SU-DHL-6 (cell line): ENCODE measurements at regions not wholly inside any gene's neighbourhood (a gene's known extent, or its start where the extent isn't known, plus 50 kb on each side); places are given as distances from the start of the nearest gene placed in this dataset.

Experiments used
- H2AFZ ChIP-seq: fragments of 200-600 bp; sonication (generic); 2 replicates; pipeline ENCODE4 v1.6.1; 2014; ENCODE audit warnings: low read depth, mild to moderate bottlenecking, moderate library complexity, mixed read lengths, antibody characterized with exemption, low read length; ENCODE audit not compliant: severe bottlenecking
- H3F3A ChIP-seq: fragments of 200-600 bp; shearing (Covaris generic); 2 replicates; pipeline ENCODE4 v1.6.0; 2016; ENCODE audit warnings: antibody characterized with exemption, mild to moderate bottlenecking; ENCODE audit not compliant: insufficient read depth
- H3K27ac ChIP-seq: fragments of 200-600 bp; sonication (generic); 2 replicates; pipeline ENCODE4 v1.5.1; 2016; ENCODE audit warnings: low read depth, mild to moderate bottlenecking, low read length, moderate library complexity, mixed read lengths
- H3K27me3 ChIP-seq: fragments of 200-600 bp; sonication (generic), shearing (Covaris generic); 2 replicates; pipeline ENCODE4 v1.6.0; 2014; ENCODE audit warnings: mild to moderate bottlenecking, low read length
- H3K36me3 ChIP-seq: fragments of 200-600 bp; sonication (generic); 2 replicates; pipeline ENCODE4 v1.6.1; 2014; ENCODE audit warnings: mild to moderate bottlenecking, low read length, mixed read lengths
- H3K4me2 ChIP-seq: fragments of 300-600, 200-600 bp; shearing (Covaris generic), sonication (generic); 2 replicates; pipeline ENCODE4 v1.6.0; 2014; ENCODE audit warnings: low read length, low read depth, mild to moderate bottlenecking; ENCODE audit not compliant: poor library complexity, severe bottlenecking
- H3K4me3 ChIP-seq: fragments of 200-600 bp; sonication (generic); 2 replicates; pipeline ENCODE4 v1.5.1; 2014; ENCODE audit warnings: antibody characterized with exemption, low read length, mild to moderate bottlenecking, mixed read lengths; ENCODE audit not compliant: insufficient read depth, poor library complexity, severe bottlenecking
- H3K79me2 ChIP-seq: fragments of 200-600 bp; sonication (generic); 2 replicates; pipeline ENCODE4 v1.6.1; 2014; ENCODE audit warnings: mild to moderate bottlenecking, low read length, moderate library complexity; ENCODE audit not compliant: insufficient read depth
- H3K9ac ChIP-seq: fragments of 200-600 bp; sonication (generic); 2 replicates; pipeline ENCODE4 v1.7.0; 2014; ENCODE audit warnings: mild to moderate bottlenecking, low read length
- H3K9me2 ChIP-seq: fragments of 200-600 bp; sonication (generic); replicated peaks from 2 replicates; pipeline ENCODE4 v1.6.1; 2014; ENCODE audit warnings: low read length; ENCODE audit not compliant: insufficient read depth
- H3K9me3 ChIP-seq: fragments of 200-600 bp; sonication (generic); 2 replicates; pipeline ENCODE4 v1.6.1; 2014; ENCODE audit warnings: low read length, mixed read lengths; ENCODE audit not compliant: insufficient read depth
- H4K20me1 ChIP-seq: fragments of 200-600 bp; sonication (generic); 2 replicates; pipeline ENCODE4 v1.6.1; 2014; ENCODE audit warnings: low read depth, mild to moderate bottlenecking, antibody characterized with exemption, low read length, moderate library complexity, mixed read lengths
- EZH2phosphoT487 ChIP-seq: fragments of 200-600 bp; sonication (generic), shearing (Covaris generic); conservative IDR thresholded peaks from 2 replicates; pipeline ENCODE4 v1.6.1; 2018; ENCODE audit warnings: mild to moderate bottlenecking, antibody characterized with exemption, low read length, moderate library complexity, mixed read lengths
- TF ChIP-seq, protein P1 (sequence below): fragments of 200-600 bp; sonication (generic); IDR thresholded peaks from one replicate; pipeline ENCODE4 v1.5.1; 2017; ENCODE audit warnings: antibody characterized with exemption, mild to moderate bottlenecking, low read length, moderate library complexity; ENCODE audit not compliant: insufficient read depth, poor library complexity, severe bottlenecking

DNA sequence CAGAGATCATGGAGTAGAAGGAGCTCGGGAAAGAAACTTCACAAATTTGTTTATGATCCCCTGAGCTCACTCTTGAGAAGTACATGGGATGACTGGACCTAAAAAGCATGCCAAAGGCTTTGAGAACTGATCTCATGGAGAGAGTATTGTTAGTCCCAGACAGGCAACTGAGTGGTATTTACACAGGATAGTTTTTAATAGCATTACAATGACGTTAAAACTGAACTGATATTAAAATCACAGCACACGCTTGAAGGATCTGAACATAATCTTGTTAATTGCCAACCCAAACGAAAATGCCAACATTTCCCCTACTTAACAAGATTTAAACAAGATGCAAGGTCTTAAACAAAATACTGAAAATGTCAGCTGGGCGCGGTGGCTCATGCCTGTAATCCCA, 113.2 kb upstream of the NLGN1 start:
- Histone ChIP-seq H3K36me3 (no peaks in the 10 kb centered on the region), H2AFZ (no peak overlapping the region), H3K4me3 (no peak overlapping the region), H4K20me1 (no peaks in the 10 kb centered on the region), H3K4me2 (no peak overlapping the region), H3K9ac (no peak overlapping the region), H3K27me3 (no peaks in the 10 kb centered on the region), H3K79me2 (no peaks in the 10 kb centered on the region), H3F3A (no peaks in the 10 kb centered on the region), H3K9me2 (no peaks in the 10 kb centered on the region), H3K9me3 (no peaks in the 10 kb centered on the region), H3K27ac (no peak overlapping the region)
- TF ChIP-seq, protein P1, sequence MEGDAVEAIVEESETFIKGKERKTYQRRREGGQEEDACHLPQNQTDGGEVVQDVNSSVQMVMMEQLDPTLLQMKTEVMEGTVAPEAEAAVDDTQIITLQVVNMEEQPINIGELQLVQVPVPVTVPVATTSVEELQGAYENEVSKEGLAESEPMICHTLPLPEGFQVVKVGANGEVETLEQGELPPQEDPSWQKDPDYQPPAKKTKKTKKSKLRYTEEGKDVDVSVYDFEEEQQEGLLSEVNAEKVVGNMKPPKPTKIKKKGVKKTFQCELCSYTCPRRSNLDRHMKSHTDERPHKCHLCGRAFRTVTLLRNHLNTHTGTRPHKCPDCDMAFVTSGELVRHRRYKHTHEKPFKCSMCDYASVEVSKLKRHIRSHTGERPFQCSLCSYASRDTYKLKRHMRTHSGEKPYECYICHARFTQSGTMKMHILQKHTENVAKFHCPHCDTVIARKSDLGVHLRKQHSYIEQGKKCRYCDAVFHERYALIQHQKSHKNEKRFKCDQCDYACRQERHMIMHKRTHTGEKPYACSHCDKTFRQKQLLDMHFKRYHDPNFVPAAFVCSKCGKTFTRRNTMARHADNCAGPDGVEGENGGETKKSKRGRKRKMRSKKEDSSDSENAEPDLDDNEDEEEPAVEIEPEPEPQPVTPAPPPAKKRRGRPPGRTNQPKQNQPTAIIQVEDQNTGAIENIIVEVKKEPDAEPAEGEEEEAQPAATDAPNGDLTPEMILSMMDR, result no peak
- TF ChIP-seq EZH2phosphoT487, result no peak

DNA sequence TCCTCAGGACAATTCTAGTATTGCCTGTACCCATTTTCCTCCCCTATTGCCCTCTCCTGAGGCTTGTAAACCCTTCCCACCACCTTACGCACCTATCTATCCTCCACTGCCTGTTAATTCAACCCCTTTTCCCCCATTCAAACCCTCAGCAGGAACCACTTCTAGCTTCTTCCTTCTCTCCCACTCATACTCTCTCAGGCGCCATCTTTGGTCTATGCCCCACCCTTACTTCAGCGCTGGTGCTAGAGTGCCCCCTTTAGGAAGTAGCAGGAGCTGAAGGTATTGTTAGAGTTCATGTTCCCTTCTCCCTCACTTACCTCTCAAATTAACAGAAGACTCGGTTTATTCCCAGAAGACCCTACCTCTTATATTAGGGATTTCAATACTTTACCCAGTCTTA, 121.8 kb upstream of the NLGN1 start:
- no peak overlapping the region for H2AFZ ChIP-seq
- H3K79me2 ChIP-seq, result no peaks in the 10 kb centered on the region
- H3K4me3 ChIP-seq, result no peak overlapping the region
- H3K9me3 ChIP-seq, result no peaks in the 10 kb centered on the region
- H3K27ac ChIP-seq, result no peak overlapping the region
- H3K27me3 ChIP-seq, result no peaks in the 10 kb centered on the region
- no peak overlapping the region for H3K4me2 ChIP-seq
- no peak overlapping the region for H3K9ac ChIP-seq
- no peaks in the 10 kb centered on the region for H3K9me2 ChIP-seq
- H3F3A ChIP-seq, result no peaks in the 10 kb centered on the region
- no peaks in the 10 kb centered on the region for H3K36me3 ChIP-seq
- H4K20me1 ChIP-seq, result no peaks in the 10 kb centered on the region
- TF ChIP-seq EZH2phosphoT487, result no peak
- TF ChIP-seq, protein P1, result peak; percentile 41

DNA sequence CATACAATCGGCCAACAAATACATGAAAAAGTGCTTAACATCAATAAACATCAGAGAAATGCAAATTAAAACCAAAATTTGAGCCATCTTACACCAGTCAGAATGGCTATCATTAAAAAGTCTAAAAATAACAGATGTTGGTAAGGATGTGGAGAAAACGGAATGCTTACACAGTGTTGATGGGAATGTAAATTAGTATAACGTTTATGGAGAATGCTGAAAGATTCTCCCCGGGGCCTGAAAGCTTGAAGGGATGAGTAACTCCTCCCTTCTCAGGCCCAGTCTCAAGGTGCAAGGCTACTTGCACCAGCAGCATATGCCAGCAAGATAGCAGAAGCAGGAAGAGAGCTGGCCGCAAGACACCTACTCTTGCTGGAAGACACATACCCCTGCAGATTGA, 123.7 kb upstream of the NLGN1 start:
- H3K4me3 ChIP-seq, result no peak overlapping the region
- H3K4me2 ChIP-seq, result no peak overlapping the region
- no peaks in the 10 kb centered on the region for H3F3A ChIP-seq
- H3K27me3 ChIP-seq, result no peaks in the 10 kb centered on the region
- H3K9ac ChIP-seq, result no peak overlapping the region
- H4K20me1 ChIP-seq, result no peaks in the 10 kb centered on the region
- no peaks in the 10 kb centered on the region for H3K9me3 ChIP-seq
- no peak overlapping the region for H3K27ac ChIP-seq
- no peaks in the 10 kb centered on the region for H3K36me3 ChIP-seq
- no peak for TF ChIP-seq EZH2phosphoT487
- TF ChIP-seq, protein P1, result no peak
- H2AFZ ChIP-seq, result no peak overlapping the region
- no peaks in the 10 kb centered on the region for H3K9me2 ChIP-seq
- no peaks in the 10 kb centered on the region for H3K79me2 ChIP-seq
